Kidney (tissue), 13 donors: ENCODE measurements at regions not wholly inside any gene's neighbourhood (a gene's known extent, or its start where the extent isn't known, plus 50 kb on each side); places are given as distances from the start of the nearest gene placed in this dataset.
A peak's percentile ranks its signal among the peaks of the same experiment; 100 is the strongest.

Experiments used
- DNase-seq, 5 donors: peaks; one replicate each; pipeline ENCODE4 v3.0.0-alpha.2; 2013 to 2020
- FAIRE-seq: peaks from 2 replicates; lab custom pipeline; 2012; peaks lifted over from hg19 to GRCh38; lab: Jason Lieb, UNC
- H3K27ac ChIP-seq, 2 donors: one replicate each; pipeline ENCODE4 v1.7.0; 2013; ENCODE audit warnings: low read depth in 2 of 2, low read length in 2 of 2, inconsistent platforms in 1 of 2
- H3K27me3 ChIP-seq: one replicate; pipeline ENCODE4 v1.7.1; 2013; ENCODE audit warnings: low read length, inconsistent platforms; ENCODE audit not compliant: control insufficient read depth, insufficient read depth
- H3K36me3 ChIP-seq, 3 donors: one replicate each; pipeline versions ENCODE4 v1.7.0 to v1.7.1; 2013; ENCODE audit warnings: low read length in 3 of 3, control low read depth in 1 of 3, inconsistent platforms in 1 of 3; ENCODE audit not compliant: insufficient read depth in 3 of 3, control insufficient read depth in 2 of 3
- H3K4me1 ChIP-seq, 3 donors: one replicate each; pipeline versions ENCODE4 v1.7.0 to v1.7.1; 2013; ENCODE audit warnings: low read length in 3 of 3, inconsistent platforms in 1 of 3, low read depth in 1 of 3; ENCODE audit not compliant: control insufficient read depth in 2 of 3, insufficient read depth in 2 of 3
- H3K4me3 ChIP-seq, 3 donors: one replicate each; pipeline versions ENCODE4 v1.7.0 to v1.8.1; 2013; ENCODE audit warnings: low read length in 3 of 3, control low read depth in 1 of 3, inconsistent platforms in 1 of 3
- H3K9ac ChIP-seq, 3 donors: one replicate each; pipeline versions ENCODE4 v1.7.0 to v1.7.1; 2013; ENCODE audit warnings: low read length in 3 of 3, control low read depth in 1 of 3, inconsistent platforms in 1 of 3
- H3K9me3 ChIP-seq, 3 donors: one replicate each; pipeline versions ENCODE4 v1.7.0 to v1.7.1; 2013; ENCODE audit warnings: low read length in 3 of 3, control low read depth in 1 of 3, inconsistent platforms in 1 of 3; ENCODE audit not compliant: control insufficient read depth in 2 of 3, insufficient read depth in 1 of 3
- CTCF ChIP-seq: IDR thresholded peaks from 3 replicates; pipeline ENCODE4 v1.5.1; 2012; ENCODE audit warnings: mild to moderate bottlenecking, moderate library complexity, borderline replicate concordance; ENCODE audit not compliant: insufficient read depth; ENCODE audit errors: extremely low read depth
- intact Hi-C: fragments of 100-400 bp; cut with DNase I; formaldehyde crosslinking; loops from one replicate; pipeline ENCODE4 v1.11.1; 2022
- donor health status: control.
- donor health status: control.
- donor health status: control.
- donor health status: control.
- donor health status: control.
- donor health status: DM: yes; HTN: yes; CAD: no.
- donor health status: Normal renal cell carcinoma (clear cell type).

GRCh38 chr12:114218136-114218535 lies 187.8 kb downstream of the TBX5 start:
- no peak for TF ChIP-seq CTCF
- no peak for FAIRE-seq
- Histone ChIP-seq H3K9ac (no peak overlapping the region), H3K27me3 (no peaks in the 10 kb centered on the region), H3K9me3 (peaks cover 0 to 4% (median 0%) of the 10 kb centered on the region in 3 donors), H3K4me3 (no peak overlapping the region), H3K36me3 (no peaks in the 10 kb centered on the region), H3K27ac (no peak overlapping the region), H3K4me1 (no peaks in the 10 kb centered on the region)
- no peak for DNase-seq
- intact Hi-C loops: no loop called here

DNA sequence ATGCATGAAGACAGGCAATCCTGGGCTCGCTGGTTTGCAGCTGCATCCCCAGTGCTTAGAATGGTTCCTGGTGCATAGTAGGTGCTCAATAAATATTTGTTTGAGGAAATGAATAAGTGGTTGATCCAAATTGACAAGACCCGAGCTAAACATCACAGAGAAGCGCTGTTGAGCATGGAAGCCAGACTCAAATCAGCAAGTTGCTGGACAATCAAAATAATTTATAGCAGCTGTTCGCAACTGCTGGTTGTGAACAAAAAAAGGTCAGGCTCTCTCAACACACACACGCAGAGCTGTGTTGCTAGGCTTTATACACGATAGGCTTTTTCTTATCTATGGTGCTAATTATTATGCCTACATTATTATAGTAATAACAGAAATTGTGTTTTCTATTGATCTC lies 190.2 kb downstream of the TBX5 start:
- Histone ChIP-seq H3K27ac (no peak overlapping the region), H3K36me3 (no peaks in the 10 kb centered on the region), H3K9ac (no peak overlapping the region), H3K9me3 (peaks cover 0 to 4% (median 0%) of the 10 kb centered on the region in 3 donors), H3K27me3 (no peaks in the 10 kb centered on the region), H3K4me3 (no peak overlapping the region), H3K4me1 (no peaks in the 10 kb centered on the region)
- no peak for TF ChIP-seq CTCF
- intact Hi-C loops: no loop called here
- FAIRE-seq: no peak
- DNase-seq: peak in 3 of 5 donors; percentile 14 to 74 (median 68)

DNA sequence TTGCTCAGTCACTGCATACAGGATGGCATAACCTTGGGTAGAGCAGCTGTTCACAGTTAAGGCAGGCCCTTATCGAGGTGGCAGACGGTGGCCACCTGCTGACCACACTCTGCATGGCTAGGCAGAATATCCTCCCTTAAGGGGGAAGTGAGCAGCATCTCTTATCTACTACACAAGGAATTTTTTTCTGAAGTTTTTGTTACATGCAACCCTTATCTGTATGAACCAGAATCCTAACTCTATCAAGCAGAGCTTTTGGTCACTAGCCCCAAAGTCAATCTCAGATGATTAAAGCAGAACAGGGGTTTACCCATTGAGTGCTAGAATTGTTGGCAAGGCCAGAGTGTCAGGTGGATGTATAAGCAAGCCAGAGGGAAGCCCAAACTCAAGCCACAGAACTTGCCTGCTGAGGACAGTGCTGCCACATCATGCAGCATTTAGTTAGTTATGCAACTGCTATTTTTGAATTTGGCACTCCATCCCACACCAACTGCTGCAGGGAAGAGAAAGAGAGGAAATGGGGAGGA lies 192.8 kb downstream of the TBX5 start:
- Histone ChIP-seq H3K27me3 (no peaks in the 10 kb centered on the region), H3K9ac (no peak overlapping the region), H3K9me3 (peaks cover 0 to 4% (median 0%) of the 10 kb centered on the region in 3 donors), H3K4me3 (no peak overlapping the region), H3K27ac (no peak overlapping the region), H3K36me3 (no peaks in the 10 kb centered on the region), H3K4me1 (no peaks in the 10 kb centered on the region)
- DNase-seq: peak in 1 of 5 donors; percentile 6
- TF ChIP-seq CTCF: no peak
- intact Hi-C loops: no loop called here
- FAIRE-seq: no peak

DNA sequence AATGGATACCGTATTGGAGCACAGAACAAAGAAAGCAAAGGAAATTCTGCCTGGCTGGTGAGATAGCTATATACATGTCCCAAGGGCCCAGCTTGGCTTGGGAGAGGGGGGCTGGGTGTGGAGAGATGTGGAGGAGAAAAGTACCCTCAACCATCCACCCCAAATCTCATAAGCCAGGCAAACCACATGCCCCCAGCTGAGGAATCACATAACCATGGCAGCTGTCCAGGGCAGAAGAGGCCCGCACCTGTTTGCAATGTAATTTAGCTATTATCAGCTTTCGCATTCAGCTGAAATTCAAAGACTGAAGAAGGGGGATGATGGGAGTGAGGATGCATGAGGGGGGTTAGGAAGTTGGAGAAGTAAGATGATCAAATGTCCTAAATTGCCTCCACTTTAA lies 196.1 kb downstream of the TBX5 start:
- Histone ChIP-seq H3K4me3 (no peak overlapping the region), H3K9ac (no peak overlapping the region), H3K4me1 (no peaks in the 10 kb centered on the region), H3K27ac (no peak overlapping the region), H3K36me3 (no peaks in the 10 kb centered on the region), H3K9me3 (no peaks in the 10 kb centered on the region), H3K27me3 (no peaks in the 10 kb centered on the region)
- no peak for DNase-seq
- no peak for FAIRE-seq
- TF ChIP-seq CTCF: no peak
- intact Hi-C loops: no loop called here
